Fibroblast of the aortic adventitia (primary cell): ENCODE measurements at regions not wholly inside any gene's neighbourhood (a gene's known extent, or its start where the extent isn't known, plus 50 kb on each side); places are given as distances from the start of the nearest gene placed in this dataset.

Experiments
- DNase-seq: peaks from one replicate; pipeline ENCODE4 v3.0.0-alpha.2; 2010; ENCODE audit warnings: low read depth
- H3K4me3 ChIP-seq: 2 replicates; pipeline ENCODE4 v1.5.1; 2011; ENCODE audit warnings: low read depth, mild to moderate bottlenecking, control low read depth, low read length, moderate library complexity
- CTCF ChIP-seq: IDR thresholded peaks from 2 replicates; pipeline ENCODE4 v1.5.1; 2011; ENCODE audit warnings: mild to moderate bottlenecking, low read length, control low read depth, inconsistent platforms; ENCODE audit not compliant: insufficient read depth

GRCh38 chr18:2036086-2036485, 535.2 kb downstream of the METTL4 start:
- DNase-seq, result peak; percentile 19

GRCh38 chr18:2040279-2040678, 531.0 kb downstream of the METTL4 start:
- no peak overlapping the region for H3K4me3 ChIP-seq
- no peak for DNase-seq
- no peak for TF ChIP-seq CTCF

More at GRCh38 chr18:2036086-2036485, 535.2 kb downstream of the METTL4 start:
- TF ChIP-seq CTCF, result no peak
- no peak overlapping the region for H3K4me3 ChIP-seq

- no peak overlapping the region for H3K4me3 ChIP-seq
- DNase-seq, result peak; percentile 6
- no peak for TF ChIP-seq CTCF
These were observed 521.3 kb downstream of the METTL4 start for GRCh38 chr18:2049986-2050385.

GRCh38 chr18:2050702-2051201, 520.6 kb downstream of the METTL4 start:
- H3K4me3 ChIP-seq, result no peak overlapping the region
- TF ChIP-seq CTCF, result no peak

GRCh38 chr18:2053490-2054089, 517.7 kb downstream of the METTL4 start:
- no peak for DNase-seq
- H3K4me3 ChIP-seq, result no peak overlapping the region
- no peak for TF ChIP-seq CTCF

More at GRCh38 chr18:2050702-2051201, 520.6 kb downstream of the METTL4 start:
- peak; percentile 35 for DNase-seq

GRCh38 chr18:2059336-2059735, 512.0 kb downstream of the METTL4 start:
- H3K4me3 ChIP-seq, result no peak overlapping the region
- DNase-seq, result no peak
- TF ChIP-seq CTCF, result no peak

- no peak for TF ChIP-seq CTCF
- no peak for DNase-seq
- no peak overlapping the region for H3K4me3 ChIP-seq
These were observed 511.2 kb downstream of the METTL4 start for GRCh38 chr18:2060086-2060485.
